HL-60 (cell line): ENCODE measurements at regions not wholly inside any gene's neighbourhood (a gene's known extent, or its start where the extent isn't known, plus 50 kb on each side); places are given as distances from the start of the nearest gene placed in this dataset.

Source experiments
- DNase-seq, 2 experiments: peaks; one replicate each; pipeline ENCODE4 v3.0.0-alpha.2; 2010 to 2020; ENCODE audit warnings: low read depth in 1 of 2, low spot score in 1 of 2
- H3K27ac ChIP-seq: fragments of 250-450 bp; sonication (Bioruptor Pico); replicated peaks from 2 replicates; pipeline ENCODE4 v1.5.1; 2020; ENCODE audit warnings: mild to moderate bottlenecking, moderate library complexity
- H3K27me3 ChIP-seq: fragments of 250-450 bp; sonication (Bioruptor Pico); 2 replicates; pipeline ENCODE4 v1.5.1; 2021; ENCODE audit warnings: mild to moderate bottlenecking, moderate library complexity; ENCODE audit not compliant: insufficient read depth, poor library complexity, severe bottlenecking
- H3K4me3 ChIP-seq: replicated peaks from 2 replicates; pipeline ENCODE4 v1.5.1; 2011; ENCODE audit warnings: mild to moderate bottlenecking, control low read depth, low read length; ENCODE audit not compliant: insufficient read depth
- CTCF ChIP-seq: IDR thresholded peaks from one replicate; pipeline ENCODE4 v1.5.1; 2011; ENCODE audit warnings: low read length, control low read depth, inconsistent platforms; ENCODE audit not compliant: insufficient read depth
- GABPA ChIP-seq: IDR thresholded peaks from 2 replicates; pipeline ENCODE4 v1.6.1; 2012; ENCODE audit warnings: low read depth
- POLR2AphosphoS5 ChIP-seq: IDR thresholded peaks from 2 replicates; pipeline ENCODE4 v1.6.1; 2012; ENCODE audit warnings: low read depth
- REST ChIP-seq: IDR thresholded peaks from 2 replicates; pipeline ENCODE4 v1.6.1; 2012; ENCODE audit warnings: low read depth; ENCODE audit not compliant: insufficient replicate concordance
- SPI1 ChIP-seq: IDR thresholded peaks from 2 replicates; pipeline ENCODE4 v1.6.1; 2012; ENCODE audit warnings: low read depth, mild to moderate bottlenecking, borderline replicate concordance

GRCh38 chr12:77421152-77421551, 355.8 kb upstream of the E2F7 start:
- no peak for DNase-seq
- TF ChIP-seq SPI1, result no peak
- no peak for TF ChIP-seq REST
- TF ChIP-seq CTCF, result no peak
- no peak for TF ChIP-seq GABPA
- TF ChIP-seq POLR2AphosphoS5, result no peak
- H3K27ac ChIP-seq, result no peak overlapping the region
- no peaks in the 10 kb centered on the region for H3K27me3 ChIP-seq
- H3K4me3 ChIP-seq, result no peak overlapping the region

DNA sequence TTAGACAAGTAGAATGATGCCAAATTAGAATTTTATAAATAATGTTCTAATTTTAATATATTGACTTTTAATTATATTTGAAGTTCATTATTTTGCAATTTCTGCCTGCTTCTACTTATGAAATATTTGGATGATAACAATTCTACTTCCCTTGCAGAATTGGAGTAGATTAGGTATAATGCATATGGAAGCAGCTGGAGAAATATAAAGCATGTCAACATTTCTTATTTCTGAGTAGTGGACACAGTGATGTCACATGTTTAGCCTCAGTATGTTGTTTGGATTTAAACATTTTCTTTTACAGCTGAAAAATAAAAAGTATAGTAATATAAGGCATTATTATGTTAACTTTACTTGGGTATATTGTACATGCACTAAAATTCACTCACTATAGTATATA, 344.2 kb upstream of the E2F7 start:
- DNase-seq, result no peak
- Histone ChIP-seq H3K4me3 (no peak overlapping the region), H3K27ac (no peak overlapping the region), H3K27me3 (no peaks in the 10 kb centered on the region)
- TF ChIP-seq REST, result no peak
- no peak for TF ChIP-seq POLR2AphosphoS5
- no peak for TF ChIP-seq CTCF
- no peak for TF ChIP-seq GABPA
- no peak for TF ChIP-seq SPI1

GRCh38 chr12:77407931-77408330, 342.6 kb upstream of the E2F7 start:
- no peak overlapping the region for H3K27ac ChIP-seq
- TF ChIP-seq GABPA, result no peak

GRCh38 chr12:77406219-77406905, 341.0 kb upstream of the E2F7 start:
- no peak for TF ChIP-seq SPI1
- no peak for TF ChIP-seq POLR2AphosphoS5
- no peak for TF ChIP-seq REST
- TF ChIP-seq CTCF, result no peak
- TF ChIP-seq GABPA, result no peak
- DNase-seq, result no peak
- H3K27ac ChIP-seq, result no peak overlapping the region
- H3K4me3 ChIP-seq, result no peak overlapping the region
- no peaks in the 10 kb centered on the region for H3K27me3 ChIP-seq

More at GRCh38 chr12:77407931-77408330, 342.6 kb upstream of the E2F7 start:
- no peak for DNase-seq
- Histone ChIP-seq H3K27me3 (no peaks in the 10 kb centered on the region), H3K4me3 (no peak overlapping the region)
